Kidney epithelial cell (primary cell): ENCODE measurements at regions not wholly inside any gene's neighbourhood (a gene's known extent, or its start where the extent isn't known, plus 50 kb on each side); places are given as distances from the start of the nearest gene placed in this dataset.

Experiments used
- DNase-seq: peaks from one replicate; pipeline ENCODE4 v3.0.0-alpha.2; 2010; ENCODE audit warnings: low read depth
- H3K27me3 ChIP-seq: 2 replicates; pipeline ENCODE4 v1.6.0; 2011; ENCODE audit warnings: low read length; ENCODE audit not compliant: control insufficient read depth, insufficient read depth
- H3K36me3 ChIP-seq: 2 replicates; pipeline ENCODE4 v1.5.1; 2011; ENCODE audit warnings: low read length; ENCODE audit not compliant: control insufficient read depth, insufficient read depth
- H3K4me3 ChIP-seq: 2 replicates; pipeline ENCODE4 v1.5.1; 2011; ENCODE audit warnings: low read depth, mild to moderate bottlenecking, control low read depth, low read length
- CTCF ChIP-seq: IDR thresholded peaks from 2 replicates; pipeline ENCODE4 v1.5.1; 2011; ENCODE audit warnings: mild to moderate bottlenecking, moderate library complexity, low read length, control low read depth, inconsistent platforms; ENCODE audit not compliant: insufficient read depth, poor library complexity, severe bottlenecking

GRCh38 chr9:134222018-134222573 is 57.7 kb upstream of the RNU6ATAC start:
- no peak for DNase-seq
- TF ChIP-seq CTCF: no peak
- Histone ChIP-seq H3K4me3 (no peak overlapping the region), H3K36me3 (no peaks in the 10 kb centered on the region), H3K27me3 (peaks cover 45% of the 10 kb centered on the region)

GRCh38 chr9:134223091-134223490 is 58.7 kb upstream of the RNU6ATAC start:
- Histone ChIP-seq H3K4me3 (no peak overlapping the region), H3K36me3 (no peaks in the 10 kb centered on the region), H3K27me3 (peaks cover 55% of the 10 kb centered on the region)
- TF ChIP-seq CTCF: no peak
- DNase-seq: no peak

- no peak for TF ChIP-seq CTCF
- DNase-seq: no peak
- Histone ChIP-seq H3K27me3 (peaks cover 59% of the 10 kb centered on the region), H3K36me3 (no peaks in the 10 kb centered on the region), H3K4me3 (no peak overlapping the region)
These were observed 59.3 kb upstream of the RNU6ATAC start for GRCh38 chr9:134223591-134224122.

- H3K27me3 ChIP-seq: peaks cover 60% of the 10 kb centered on the region
- TF ChIP-seq CTCF: no peak
- H3K36me3 ChIP-seq: no peaks in the 10 kb centered on the region
- DNase-seq: no peak
- no peak overlapping the region for H3K4me3 ChIP-seq
These were observed 59.8 kb upstream of the RNU6ATAC start for GRCh38 chr9:134224127-134224526.

- TF ChIP-seq CTCF: no peak
- peaks cover 60% of the 10 kb centered on the region for H3K27me3 ChIP-seq
- no peaks in the 10 kb centered on the region for H3K36me3 ChIP-seq
- no peak overlapping the region for H3K4me3 ChIP-seq
- DNase-seq: no peak
These were observed 60.3 kb upstream of the RNU6ATAC start for GRCh38 chr9:134224567-134225093.

GRCh38 chr9:134225186-134225585 is 60.8 kb upstream of the RNU6ATAC start:
- no peak for DNase-seq

More at GRCh38 chr9:134225186-134225585, 60.8 kb upstream of the RNU6ATAC start:
- Histone ChIP-seq H3K27me3 (peaks cover 61% of the 10 kb centered on the region), H3K4me3 (no peak overlapping the region), H3K36me3 (no peaks in the 10 kb centered on the region)
- no peak for TF ChIP-seq CTCF
